ENCODE measurements at regions not wholly inside any gene's neighbourhood (a gene's known extent, or its start where the extent isn't known, plus 50 kb on each side); places are given as distances from the start of the nearest gene placed in this dataset.

DNA sequence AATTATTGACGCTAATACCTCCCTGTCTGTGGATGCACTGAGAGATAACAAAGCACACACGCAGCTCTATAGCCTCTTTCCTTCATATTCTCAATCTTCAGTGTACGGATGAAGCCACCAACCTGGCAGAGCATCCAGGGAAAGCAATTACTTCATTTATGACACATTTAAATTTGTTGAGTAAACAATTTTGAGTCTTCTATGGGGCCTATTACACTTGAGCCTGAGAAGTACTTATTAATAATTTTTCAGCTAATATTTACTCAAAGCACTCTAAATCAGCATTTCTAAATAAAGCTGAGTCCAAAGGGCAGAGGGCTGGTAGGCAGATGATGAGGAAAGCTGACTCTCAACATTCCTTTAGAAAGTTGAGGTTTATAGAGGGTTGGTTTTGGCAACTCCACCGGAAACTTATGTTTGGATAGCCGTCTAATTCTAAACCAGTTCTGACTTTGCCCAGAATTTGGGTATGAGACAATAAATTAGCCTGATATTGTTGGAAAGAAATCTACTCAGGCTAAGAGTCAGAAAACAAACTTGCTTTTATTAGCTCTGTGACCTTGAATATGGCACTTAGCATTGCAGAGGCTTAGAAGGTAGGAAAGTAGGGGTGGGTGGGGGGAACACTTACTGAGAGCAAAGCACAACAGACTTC is 643.5 kb downstream of the CDH11 start:
- TF ChIP-seq, protein P1, sequence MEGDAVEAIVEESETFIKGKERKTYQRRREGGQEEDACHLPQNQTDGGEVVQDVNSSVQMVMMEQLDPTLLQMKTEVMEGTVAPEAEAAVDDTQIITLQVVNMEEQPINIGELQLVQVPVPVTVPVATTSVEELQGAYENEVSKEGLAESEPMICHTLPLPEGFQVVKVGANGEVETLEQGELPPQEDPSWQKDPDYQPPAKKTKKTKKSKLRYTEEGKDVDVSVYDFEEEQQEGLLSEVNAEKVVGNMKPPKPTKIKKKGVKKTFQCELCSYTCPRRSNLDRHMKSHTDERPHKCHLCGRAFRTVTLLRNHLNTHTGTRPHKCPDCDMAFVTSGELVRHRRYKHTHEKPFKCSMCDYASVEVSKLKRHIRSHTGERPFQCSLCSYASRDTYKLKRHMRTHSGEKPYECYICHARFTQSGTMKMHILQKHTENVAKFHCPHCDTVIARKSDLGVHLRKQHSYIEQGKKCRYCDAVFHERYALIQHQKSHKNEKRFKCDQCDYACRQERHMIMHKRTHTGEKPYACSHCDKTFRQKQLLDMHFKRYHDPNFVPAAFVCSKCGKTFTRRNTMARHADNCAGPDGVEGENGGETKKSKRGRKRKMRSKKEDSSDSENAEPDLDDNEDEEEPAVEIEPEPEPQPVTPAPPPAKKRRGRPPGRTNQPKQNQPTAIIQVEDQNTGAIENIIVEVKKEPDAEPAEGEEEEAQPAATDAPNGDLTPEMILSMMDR (IDR thresholded peaks at IDR 0.05), result no peak

DNA sequence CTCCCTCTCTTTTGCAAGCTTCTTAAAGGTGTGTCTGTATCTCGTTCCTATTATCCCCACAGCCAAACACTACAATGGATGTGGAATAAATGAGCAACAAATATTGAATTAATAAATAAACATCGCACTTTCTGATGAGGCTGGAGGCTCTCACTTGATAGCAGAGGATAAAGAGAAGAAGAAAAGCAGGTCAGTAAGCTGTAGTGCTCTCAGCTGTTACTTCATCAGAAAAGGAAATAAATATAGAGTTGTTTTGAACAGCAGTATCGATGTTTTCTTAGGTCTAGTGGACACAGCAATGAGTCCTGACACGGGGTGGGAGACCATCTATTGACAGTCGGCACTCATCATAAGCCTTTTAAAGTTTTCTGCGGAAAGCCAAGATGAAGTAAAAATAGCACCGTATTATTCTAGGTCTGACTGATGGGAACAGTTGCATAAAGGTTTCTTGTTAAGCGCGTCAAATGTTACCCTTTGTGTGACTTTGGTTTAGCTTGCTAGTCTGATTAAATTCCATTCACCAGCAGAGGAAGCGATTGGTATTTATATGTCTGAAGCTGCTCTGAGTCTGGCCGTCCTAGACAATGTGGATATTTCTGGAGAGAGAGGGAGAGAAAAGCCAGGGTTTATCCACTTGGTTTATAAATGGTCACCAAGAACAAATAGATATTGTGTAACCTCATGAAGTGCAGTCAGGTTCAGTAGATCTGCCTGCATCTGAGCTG is 646.1 kb downstream of the CDH11 start:
- TF ChIP-seq, protein P1 (IDR thresholded peaks at IDR 0.05), result no peak

DNA sequence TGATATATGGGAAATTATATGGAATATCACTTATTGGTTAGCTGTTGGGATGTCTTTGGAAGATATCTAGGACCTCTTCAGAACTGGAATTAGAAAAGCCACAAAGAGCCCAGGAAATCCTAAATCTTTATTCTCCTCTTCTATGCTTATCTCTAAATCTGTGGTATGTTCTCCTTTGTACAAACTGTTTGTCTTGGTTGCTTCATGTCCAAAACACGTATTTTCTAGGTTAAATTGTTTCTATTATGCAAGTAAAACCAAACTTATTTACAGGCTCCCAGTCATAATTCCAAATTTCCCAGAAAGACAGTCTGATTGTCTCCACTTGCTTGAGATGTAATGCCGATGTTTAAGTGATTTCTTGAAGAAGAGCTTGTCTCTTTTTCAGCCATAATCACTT is 650.9 kb downstream of the CDH11 start:
- TF ChIP-seq, protein P1 (IDR thresholded peaks at IDR 0.05), result no peak

DNA sequence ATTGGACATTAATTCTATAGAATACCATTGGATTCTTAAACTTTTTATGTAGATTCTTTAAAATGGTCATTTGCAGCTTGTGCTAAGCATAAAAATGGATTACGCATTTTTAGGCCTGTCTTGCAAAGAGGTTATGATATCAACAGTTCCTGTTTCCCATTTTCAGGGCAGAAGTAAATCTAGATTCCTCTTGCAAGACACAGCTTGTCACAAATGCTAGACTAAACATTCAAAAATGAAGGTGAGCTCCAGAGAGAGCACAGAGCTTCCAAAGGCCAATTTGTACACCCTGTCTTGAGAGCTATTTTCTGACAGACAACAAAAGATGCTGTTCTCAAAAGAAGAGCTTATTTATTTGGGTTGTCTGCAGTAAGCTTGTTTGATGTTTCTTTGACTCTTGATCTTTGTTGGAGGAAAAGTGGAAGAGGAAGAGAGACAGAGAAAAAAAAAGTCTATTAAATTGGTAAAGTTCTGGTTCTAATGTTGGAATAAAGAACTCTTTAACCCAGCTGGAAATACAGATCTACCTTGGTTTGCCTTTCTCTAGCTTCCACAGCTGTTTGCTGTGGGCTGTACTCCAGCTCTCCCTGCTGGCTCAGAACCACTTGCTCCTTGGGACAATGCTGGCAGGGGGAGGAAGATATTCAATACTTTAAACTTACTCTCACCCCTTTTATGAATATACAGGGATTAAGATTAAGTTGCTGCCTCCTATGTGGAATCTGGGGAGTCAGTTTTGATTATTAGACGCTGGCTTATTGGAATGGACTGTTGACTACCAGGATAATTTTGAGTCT is 651.8 kb downstream of the CDH11 start:
- TF ChIP-seq, protein P1 (IDR thresholded peaks at IDR 0.05), result no peak

DNA sequence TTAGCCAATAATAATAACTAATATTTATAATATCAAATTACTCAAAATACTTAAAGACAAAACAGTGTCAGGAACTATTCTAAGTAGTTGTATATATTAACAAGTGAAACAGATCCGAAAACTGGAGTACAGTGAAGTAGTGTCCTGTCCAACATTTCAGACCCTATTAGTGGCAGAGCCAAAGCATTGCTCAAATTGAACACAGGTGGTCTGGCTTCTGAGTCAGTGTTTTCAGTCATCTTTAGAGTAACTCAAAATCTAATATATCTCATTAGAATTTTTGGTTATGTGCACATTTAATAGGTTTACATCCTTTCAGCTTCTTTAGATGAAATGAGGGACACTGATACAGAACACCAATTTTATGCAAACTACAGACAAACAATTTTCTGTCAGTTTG is 652.5 kb downstream of the CDH11 start:
- TF ChIP-seq, protein P1 (IDR thresholded peaks at IDR 0.05), result no peak

DNA sequence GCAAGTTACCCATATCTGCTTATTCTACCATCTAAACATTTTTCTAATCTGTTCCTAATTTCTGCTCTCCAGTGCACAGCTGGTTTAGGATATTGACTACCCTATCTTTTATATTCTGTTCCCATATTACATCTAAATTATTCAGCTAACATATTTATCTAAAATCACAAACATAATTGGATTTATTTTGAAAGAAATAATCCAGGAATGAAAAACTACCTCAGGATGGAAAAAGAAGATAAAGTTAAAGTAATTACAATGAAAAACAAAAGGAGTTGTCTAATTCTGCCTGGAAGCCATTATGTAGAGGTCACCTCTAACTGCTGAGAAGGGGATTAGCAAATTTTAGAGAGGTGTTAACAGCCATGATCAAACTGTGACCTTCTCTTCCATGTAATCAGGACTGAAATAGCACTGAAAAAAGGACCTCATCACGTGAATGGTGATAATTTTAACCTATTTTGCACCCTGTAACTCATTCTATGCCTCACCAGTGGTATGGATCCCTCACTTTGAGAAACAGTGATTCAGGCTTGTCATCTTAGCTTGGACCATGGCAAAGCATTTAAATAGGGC is 653.3 kb downstream of the CDH11 start:
- TF ChIP-seq, protein P1 (IDR thresholded peaks at IDR 0.05), result no peak

DNA sequence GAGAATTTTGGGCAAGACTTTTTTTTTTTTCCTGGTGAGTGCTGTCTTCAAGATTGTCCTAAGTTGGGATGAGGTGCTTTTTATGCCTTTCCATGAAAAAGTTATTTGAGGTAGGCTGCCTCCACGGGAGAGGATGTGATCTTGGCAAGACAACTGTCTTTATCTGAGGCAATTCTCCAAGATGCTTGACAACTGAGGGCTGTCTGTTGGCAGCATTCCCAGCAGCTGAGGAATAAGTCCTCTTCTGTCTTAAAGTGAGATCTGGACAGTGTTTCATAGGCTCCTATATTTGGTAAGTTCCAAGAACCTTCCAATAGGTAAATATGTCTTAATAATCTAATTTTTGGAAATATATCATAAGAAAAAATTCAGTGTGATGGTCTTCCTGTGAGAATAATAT is 662.0 kb downstream of the CDH11 start:
- TF ChIP-seq, protein P1 (IDR thresholded peaks at IDR 0.05), result no peak
